Breast epithelium (tissue), 3 donors: ENCODE measurements at regions not wholly inside any gene's neighbourhood (a gene's known extent, or its start where the extent isn't known, plus 50 kb on each side); places are given as distances from the start of the nearest gene placed in this dataset.

Experiments used
- CTCF ChIP-seq, 3 donors: fragments of 450-650 bp; IDR thresholded peaks; one replicate each; pipeline ENCODE4 v1.5.1; 2016 to 2017; ENCODE audit warnings: antibody characterized with exemption in 3 of 3, mild to moderate bottlenecking in 3 of 3, moderate library complexity in 3 of 3
- POLR2A ChIP-seq: fragments of 450-650 bp; IDR thresholded peaks from one replicate; pipeline ENCODE4 v1.6.1; 2016; ENCODE audit warnings: antibody characterized with exemption, mild to moderate bottlenecking, moderate library complexity
- POLR2AphosphoS5 ChIP-seq, 3 donors: sonication (generic); formaldehyde crosslinking; IDR thresholded peaks; one replicate each; pipeline ENCODE4 v1.6.1; 2017; ENCODE audit warnings: antibody characterized with exemption in 3 of 3

DNA sequence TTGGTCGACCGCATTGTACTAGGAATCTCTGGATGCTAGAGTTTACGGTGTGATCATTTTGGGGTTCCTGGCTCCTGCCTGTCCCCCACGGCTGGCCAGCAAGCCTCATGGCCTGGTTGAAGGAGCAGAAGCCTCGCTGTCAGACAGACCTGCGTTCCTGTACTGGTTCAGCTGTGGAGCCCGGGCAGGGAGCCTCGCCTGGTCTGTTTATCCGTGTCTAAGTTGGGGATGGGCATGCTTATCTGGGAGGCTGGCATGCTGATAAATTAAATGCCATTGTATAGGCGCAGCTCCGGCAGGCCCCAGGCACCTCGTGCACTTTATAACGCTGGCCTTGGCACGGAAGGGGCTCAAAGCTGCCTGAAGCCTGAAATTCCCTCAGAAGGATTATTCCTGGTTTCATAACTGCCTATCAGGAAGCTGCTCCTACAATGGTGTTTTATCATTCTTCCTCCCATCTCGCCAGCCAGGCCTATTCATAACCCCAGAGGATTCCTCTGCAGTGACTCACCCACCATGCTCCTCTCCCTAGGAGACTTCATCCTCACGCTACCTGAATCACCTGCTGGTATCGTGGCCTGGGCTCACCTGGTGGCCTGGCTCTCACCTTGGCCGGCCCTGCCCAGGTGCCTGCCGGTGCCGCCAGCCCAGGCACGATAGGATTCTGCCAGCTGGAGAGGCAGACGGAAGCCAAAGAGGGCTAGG is 110.9 kb downstream of the ASB7 start:
- TF ChIP-seq POLR2A (no peak), CTCF (IDR thresholded peaks at IDR 0.05) (no peak), POLR2AphosphoS5 (IDR thresholded peaks at IDR 0.05) (peak in 2 of 3 donors; percentile 64 to 80)
